GM12878 (cell line): ENCODE measurements at regions not wholly inside any gene's neighbourhood (a gene's known extent, or its start where the extent isn't known, plus 50 kb on each side); places are given as distances from the start of the nearest gene placed in this dataset.

Experiments used
- EZH2 ChIP-seq: IDR thresholded peaks from 2 replicates; pipeline ENCODE4 v1.6.1; 2012; ENCODE audit warnings: low read depth, mild to moderate bottlenecking, control low read depth, inconsistent platforms, low read length, borderline replicate concordance; ENCODE audit not compliant: control insufficient read depth
- JUND ChIP-seq: IDR thresholded peaks from 2 replicates; pipeline ENCODE4 v1.6.1; 2012; ENCODE audit warnings: low read depth, mild to moderate bottlenecking, low read length, improper control_type of control experiment, moderate library complexity
- TARDBP ChIP-seq: IDR thresholded peaks from 2 replicates; pipeline ENCODE4 v1.6.1; 2016; ENCODE audit warnings: borderline replicate concordance
- TF ChIP-seq, protein P1 (sequence below): fragments of 450-650 bp; IDR thresholded peaks from 2 replicates; pipeline ENCODE4 v1.6.1; 2014; ENCODE audit warnings: mild to moderate bottlenecking

DNA sequence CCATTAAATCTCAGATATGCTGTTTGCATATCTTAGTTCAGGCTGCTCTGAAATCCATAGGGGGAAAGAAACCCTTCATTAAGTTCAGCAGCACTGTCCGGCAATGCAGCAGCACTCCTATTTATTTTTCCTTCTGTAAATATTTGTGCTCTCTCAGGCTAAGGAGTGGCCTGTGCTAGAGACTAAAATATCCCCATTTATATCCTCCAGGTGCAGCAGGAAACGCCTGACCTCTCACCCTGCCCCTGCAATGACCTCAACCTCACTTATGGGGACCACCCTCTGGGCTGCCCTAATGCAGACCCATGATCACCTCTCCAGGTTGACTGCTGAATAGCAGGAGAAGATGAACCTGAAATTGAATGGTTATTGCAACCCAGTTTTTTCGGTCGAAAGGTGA, 165.0 kb upstream of the ELAC2 start:
- TF ChIP-seq JUND: no peak
- TF ChIP-seq EZH2: no peak
- TF ChIP-seq, protein P1, sequence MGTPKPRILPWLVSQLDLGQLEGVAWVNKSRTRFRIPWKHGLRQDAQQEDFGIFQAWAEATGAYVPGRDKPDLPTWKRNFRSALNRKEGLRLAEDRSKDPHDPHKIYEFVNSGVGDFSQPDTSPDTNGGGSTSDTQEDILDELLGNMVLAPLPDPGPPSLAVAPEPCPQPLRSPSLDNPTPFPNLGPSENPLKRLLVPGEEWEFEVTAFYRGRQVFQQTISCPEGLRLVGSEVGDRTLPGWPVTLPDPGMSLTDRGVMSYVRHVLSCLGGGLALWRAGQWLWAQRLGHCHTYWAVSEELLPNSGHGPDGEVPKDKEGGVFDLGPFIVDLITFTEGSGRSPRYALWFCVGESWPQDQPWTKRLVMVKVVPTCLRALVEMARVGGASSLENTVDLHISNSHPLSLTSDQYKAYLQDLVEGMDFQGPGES: no peak
- no peak for TF ChIP-seq TARDBP
